Lung microvascular endothelial cell (primary cell): ENCODE measurements at regions not wholly inside any gene's neighbourhood (a gene's known extent, or its start where the extent isn't known, plus 50 kb on each side); places are given as distances from the start of the nearest gene placed in this dataset.
A peak's percentile ranks its signal among the peaks of the same experiment; 100 is the strongest.
"Not testable (repeated sequence)": the region's sequence is repeated elsewhere in the genome, so short reads cannot be mapped to it uniquely, and the experiment has no call there.

ENCODE experiments used
- DNase-seq, 2 donors: peaks; one replicate each; pipeline versions ENCODE4 v3.0.0 to v3.0.0-alpha.2; 2010; ENCODE audit warnings: low read depth in 2 of 2

- DNase-seq: no peak
Observed at GRCh38 chr4:135072553-135072952, 871.0 kb upstream of the PABPC4L start.

GRCh38 chr4:135065366-135065765 lies 863.8 kb upstream of the PABPC4L start:
- no peak for DNase-seq

- no peak for DNase-seq
Observed at GRCh38 chr4:135050086-135050717, 848.6 kb upstream of the PABPC4L start.

- no peak for DNase-seq
Observed at GRCh38 chr4:135032670-135033069, 831.1 kb upstream of the PABPC4L start.

GRCh38 chr4:135015771-135016170 lies 814.2 kb upstream of the PABPC4L start:
- no peak for DNase-seq

- no peak for DNase-seq
Observed at GRCh38 chr4:135007400-135007799, 805.8 kb upstream of the PABPC4L start.

DNA sequence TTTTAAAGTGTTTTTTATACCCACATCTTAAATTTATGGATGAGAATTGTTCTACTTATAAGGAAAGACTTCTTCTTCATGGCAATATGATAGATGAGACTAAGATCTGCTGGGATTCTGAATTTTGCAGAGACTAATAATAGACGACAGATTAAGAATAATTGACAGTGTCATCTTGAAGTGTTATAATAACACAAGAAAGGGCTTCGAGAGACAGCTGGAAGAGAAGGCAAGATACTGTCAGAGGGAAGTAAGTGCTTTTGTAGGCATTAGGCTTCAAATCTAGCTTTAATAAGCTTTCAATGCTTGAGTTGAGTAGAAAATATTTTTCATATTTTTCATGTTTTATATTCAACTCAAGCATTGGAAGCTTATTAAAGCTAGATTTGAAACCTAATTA lies 797.6 kb upstream of the PABPC4L start:
- no peak for DNase-seq

DNA sequence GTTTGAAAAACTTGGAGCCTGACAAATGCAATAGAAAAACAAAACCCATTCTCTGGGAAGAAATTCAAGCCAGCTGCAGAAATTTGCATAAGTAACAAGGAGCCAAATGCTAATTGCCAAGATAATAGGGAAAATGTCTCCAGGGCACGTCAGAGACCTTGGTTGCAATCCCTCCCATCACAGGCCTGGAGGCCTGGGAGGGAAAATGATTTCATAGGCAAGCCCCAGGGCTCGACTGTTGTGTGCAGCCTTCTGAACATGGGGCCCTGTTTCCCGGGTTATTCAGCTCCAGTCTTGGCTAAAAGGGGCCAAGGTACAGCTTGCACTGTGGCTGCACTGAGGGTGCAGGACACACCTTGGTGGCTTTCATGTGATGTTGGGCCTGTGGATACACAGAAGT lies 760.4 kb upstream of the PABPC4L start:
- DNase-seq: no peak

- DNase-seq: no peak
Observed at GRCh38 chr4:134958862-134959261, 757.3 kb upstream of the PABPC4L start.

DNA sequence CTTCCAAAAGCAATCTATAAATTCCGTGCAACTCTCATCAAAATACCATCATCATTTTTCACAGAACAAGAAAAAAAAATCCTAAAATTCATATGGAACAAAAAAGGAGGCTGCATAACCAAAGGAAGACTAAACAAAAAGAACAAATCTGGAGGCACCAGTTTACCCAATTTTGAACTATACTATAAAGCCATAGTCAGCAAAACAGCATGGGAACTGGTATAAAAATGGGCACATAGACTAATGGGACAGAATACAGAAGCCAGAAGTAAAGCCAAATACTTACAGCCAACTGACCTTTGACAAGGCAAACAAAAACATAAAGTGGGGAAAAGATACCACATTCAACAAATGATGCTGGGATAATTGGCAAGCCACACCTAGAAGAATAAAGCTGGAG lies 753.5 kb upstream of the PABPC4L start:
- DNase-seq: no peak

GRCh38 chr4:134952775-134953174 lies 751.2 kb upstream of the PABPC4L start:
- no peak for DNase-seq

GRCh38 chr4:134952305-134952704 lies 750.7 kb upstream of the PABPC4L start:
- DNase-seq: no peak

GRCh38 chr4:134948110-134948642 lies 746.6 kb upstream of the PABPC4L start:
- DNase-seq: no peak

DNA sequence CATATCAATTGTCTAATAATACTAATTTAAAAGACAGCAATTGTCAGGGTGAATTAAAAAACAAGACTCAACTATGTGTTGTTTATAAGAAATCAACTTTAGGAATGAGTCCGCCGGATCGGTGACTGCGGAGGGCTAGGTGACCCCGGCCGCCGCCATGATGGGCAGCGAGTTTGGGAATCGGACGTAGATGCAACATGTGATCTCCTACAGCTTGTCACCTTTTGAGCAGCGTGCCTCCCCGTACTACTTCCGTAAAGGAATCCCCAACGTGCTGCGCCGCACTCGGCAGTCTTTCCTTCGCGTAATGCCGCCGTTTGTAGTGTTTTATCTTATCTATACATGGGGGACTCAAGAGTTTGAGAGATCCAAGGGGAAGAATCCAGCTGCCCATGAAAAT lies 742.5 kb upstream of the PABPC4L start:
- no peak for DNase-seq

DNA sequence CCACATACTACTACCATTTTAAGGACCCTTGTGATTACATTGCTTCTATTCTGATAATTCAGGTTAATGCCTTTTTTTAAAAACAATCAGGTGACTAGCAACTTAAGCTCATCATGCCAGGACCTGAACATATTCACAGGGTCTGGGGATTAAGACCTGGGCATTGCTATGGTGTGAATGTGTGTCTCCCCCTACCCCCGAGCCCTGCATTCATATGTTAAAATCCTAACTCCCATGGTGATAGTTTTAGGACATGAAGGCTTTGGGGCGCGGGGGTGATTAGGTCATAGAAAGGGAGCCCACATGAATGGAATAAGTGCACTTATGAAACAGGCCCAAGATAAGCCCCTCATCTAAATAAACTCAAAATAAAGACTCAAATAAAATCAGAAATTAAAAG lies 734.4 kb upstream of the PABPC4L start:
- no peak for DNase-seq

DNA sequence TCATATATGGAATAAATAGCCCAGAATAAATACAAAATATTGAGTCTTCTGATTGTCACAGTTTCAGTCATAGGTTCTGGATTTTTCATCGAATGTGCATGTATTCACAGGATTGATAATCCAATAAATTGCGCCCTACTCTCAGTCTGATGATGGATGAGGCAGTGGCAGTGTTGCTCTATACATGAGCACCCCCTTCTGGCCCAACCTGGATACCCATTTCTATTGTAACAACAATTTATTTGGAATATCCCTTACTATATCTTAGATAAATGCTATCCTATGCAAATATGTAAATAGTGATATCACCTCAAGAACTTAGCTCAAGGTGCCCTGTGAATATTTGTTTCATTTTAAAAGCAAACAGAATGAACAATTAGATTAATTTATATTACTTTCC lies 733.7 kb upstream of the PABPC4L start:
- peak; percentile 2 to 27 for DNase-seq

- DNase-seq: no peak
Observed at GRCh38 chr4:134934036-134934808, 732.6 kb upstream of the PABPC4L start.

- DNase-seq: no peak
Observed at GRCh38 chr4:134915355-134915754, 713.8 kb upstream of the PABPC4L start.

- DNase-seq: not testable (repeated sequence)
Observed at GRCh38 chr4:134914250-134914649, 712.7 kb upstream of the PABPC4L start.

- DNase-seq: no peak
Observed at GRCh38 chr4:134911941-134912340, 710.4 kb upstream of the PABPC4L start.

DNA sequence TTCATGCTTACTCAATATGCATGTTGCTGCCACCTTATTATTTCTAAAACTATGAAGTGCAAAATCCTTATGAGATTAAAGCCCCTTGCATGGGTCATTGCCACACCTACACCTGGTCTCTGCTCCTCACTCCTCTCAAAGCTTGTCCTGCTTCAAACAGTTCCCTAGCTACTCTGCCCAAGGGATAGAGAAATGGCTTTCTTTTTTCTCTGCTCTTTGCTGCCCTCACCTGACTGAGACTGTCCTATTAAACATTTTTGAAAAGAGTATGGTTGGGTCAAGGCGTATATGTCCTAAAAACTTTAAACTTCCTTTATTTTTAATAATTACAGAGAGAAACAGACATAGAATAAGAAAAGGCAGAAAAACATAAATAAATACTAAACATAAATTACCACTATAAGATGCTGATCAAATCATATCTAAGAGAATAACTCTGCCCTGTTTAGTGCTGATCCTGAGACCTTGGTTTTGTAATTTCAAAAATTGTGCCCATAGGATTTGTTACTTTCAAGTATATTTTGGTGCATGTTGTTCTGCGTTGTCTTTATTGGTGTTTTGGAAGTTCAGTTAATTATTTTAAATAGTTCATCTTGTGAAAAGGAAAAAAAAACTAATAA lies 704.9 kb upstream of the PABPC4L start:
- no peak for DNase-seq

- DNase-seq: no peak
Observed at GRCh38 chr4:134905061-134905460, 703.5 kb upstream of the PABPC4L start.

DNA sequence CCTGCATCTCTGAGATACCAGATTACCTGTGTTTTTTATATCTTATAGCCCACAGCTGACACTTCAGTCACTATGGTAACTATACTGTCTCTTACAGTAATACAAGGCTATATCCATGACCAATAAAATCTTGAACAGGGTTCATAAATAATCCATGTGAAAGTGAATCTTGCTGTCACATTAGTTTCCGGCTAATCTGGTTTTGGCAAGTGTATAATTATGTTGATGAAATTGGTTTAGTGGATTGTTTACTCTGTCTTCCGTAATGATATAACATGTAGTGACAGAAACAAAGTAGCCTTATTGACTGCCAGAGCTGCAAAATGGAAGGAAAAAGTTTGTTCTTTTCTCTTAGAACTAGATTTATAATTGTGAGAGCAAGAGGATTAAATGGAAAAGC lies 686.6 kb upstream of the PABPC4L start:
- no peak for DNase-seq
